WTC11 (cell line): ENCODE measurements at regions not wholly inside any gene's neighbourhood (a gene's known extent, or its start where the extent isn't known, plus 50 kb on each side); places are given as distances from the start of the nearest gene placed in this dataset.

Experiments used
- ATAC-seq: fragments of 200-7000 bp; cut with Tn5 transposase; 2 replicates; pipeline ENCODE4 v1.10.0; 2021; ENCODE audit warnings: mild to moderate bottlenecking, moderate library complexity
- CTCF ChIA-PET: fragments of 300-600 bp; sonication (Branson Sonifier 250); formaldehyde crosslinking; loops from one replicate; lab custom pipeline; 2021; ENCODE audit warnings: antibody characterized with exemption; lab: Charles Lee
- POLR2A ChIA-PET: fragments of 350-600 bp; sonication (Branson Sonifier 250); formaldehyde crosslinking; loops from one replicate; lab custom pipeline; 2021; ENCODE audit warnings: antibody characterized with exemption; lab: Charles Lee
- DNase-seq: peaks from one replicate; pipeline ENCODE4 v3.0.0; 2021; ENCODE audit warnings: low spot score
- H3K27ac Mint-ChIP-seq: 2 replicates; pipeline ENCODE4 v1.8.0; 2021; ENCODE audit warnings: mixed read lengths
- H3K27me3 Mint-ChIP-seq: 2 replicates; pipeline ENCODE4 v1.8.0; 2021; ENCODE audit warnings: low read depth, mild to moderate bottlenecking, moderate library complexity, mixed read lengths
- H3K36me3 Mint-ChIP-seq: 2 replicates; pipeline ENCODE4 v1.8.0; 2021; ENCODE audit warnings: mixed read lengths
- H3K4me1 Mint-ChIP-seq: 2 replicates; pipeline ENCODE4 v1.8.0; 2022; ENCODE audit warnings: mixed read lengths
- H3K4me3 Mint-ChIP-seq: 2 replicates; pipeline ENCODE4 v1.8.0; 2021; ENCODE audit warnings: mild to moderate bottlenecking, moderate library complexity, mixed read lengths
- H3K9me3 Mint-ChIP-seq: 2 replicates; pipeline ENCODE4 v1.8.0; 2021; ENCODE audit warnings: mixed read lengths
- AFF4 ChIP-seq: sonication (generic); formaldehyde crosslinking; IDR thresholded peaks from 2 replicates; pipeline ENCODE4 v1.8.1; 2023; ENCODE audit warnings: mild to moderate bottlenecking, missing genetic modification reagents, borderline replicate concordance
- CBFB ChIP-seq: sonication (generic); formaldehyde crosslinking; IDR thresholded peaks from 2 replicates; pipeline ENCODE4 v1.8.1; 2022; ENCODE audit warnings: mild to moderate bottlenecking, low read depth, missing genetic modification reagents
- CREB1 ChIP-seq: sonication (generic); formaldehyde crosslinking; IDR thresholded peaks from 2 replicates; pipeline ENCODE4 v1.8.0; 2023; ENCODE audit warnings: mild to moderate bottlenecking, missing genetic modification reagents
- CREM ChIP-seq: sonication (generic); formaldehyde crosslinking; IDR thresholded peaks from 2 replicates; pipeline ENCODE4 v1.8.1; 2022; ENCODE audit warnings: mild to moderate bottlenecking, missing genetic modification reagents, moderate library complexity
- ESRRA ChIP-seq: sonication (generic); formaldehyde crosslinking; IDR thresholded peaks from 2 replicates; pipeline ENCODE4 v1.8.1; 2022; ENCODE audit warnings: mild to moderate bottlenecking, missing genetic modification reagents, borderline replicate concordance
- FOXJ3 ChIP-seq: sonication (generic); formaldehyde crosslinking; IDR thresholded peaks from 2 replicates; pipeline ENCODE4 v1.9.0; 2021; ENCODE audit warnings: missing genetic modification reagents, mild to moderate bottlenecking, borderline replicate concordance
- GABPB1 ChIP-seq: sonication (generic); formaldehyde crosslinking; IDR thresholded peaks from 2 replicates; pipeline ENCODE4 v1.8.1; 2023; ENCODE audit warnings: mild to moderate bottlenecking, missing genetic modification reagents
- GRHL2 ChIP-seq: fragments of 250-450 bp; sonication (Bioruptor Pico); IDR thresholded peaks from 2 replicates; pipeline ENCODE4 v1.8.0; 2022; ENCODE audit warnings: mild to moderate bottlenecking, moderate library complexity; ENCODE audit not compliant: insufficient replicate concordance, severe bottlenecking
- IRF2 ChIP-seq: sonication (generic); formaldehyde crosslinking; IDR thresholded peaks from 2 replicates; pipeline ENCODE4 v1.8.0; 2022; ENCODE audit warnings: low read depth, missing genetic modification reagents, borderline replicate concordance
- JAZF1 ChIP-seq: fragments of 250-450 bp; sonication (Bioruptor Pico); IDR thresholded peaks from 2 replicates; pipeline ENCODE4 v1.9.0; 2021; ENCODE audit warnings: moderate library complexity, mild to moderate bottlenecking, inconsistent platforms
- MXD4 ChIP-seq: fragments of 250-450 bp; sonication (Bioruptor Pico); IDR thresholded peaks from 2 replicates; pipeline ENCODE4 v1.8.0; 2021; ENCODE audit warnings: mild to moderate bottlenecking, moderate library complexity, borderline replicate concordance
- MYBL2 ChIP-seq: sonication (generic); formaldehyde crosslinking; IDR thresholded peaks from 2 replicates; pipeline ENCODE4 v1.8.1; 2023; ENCODE audit warnings: mild to moderate bottlenecking, moderate library complexity, missing genetic modification reagents
- NR2C2 ChIP-seq: sonication (generic); formaldehyde crosslinking; IDR thresholded peaks from 2 replicates; pipeline ENCODE4 v1.8.0; 2022; ENCODE audit warnings: mild to moderate bottlenecking, missing genetic modification reagents
- RELA ChIP-seq: sonication (generic); formaldehyde crosslinking; IDR thresholded peaks from 2 replicates; pipeline ENCODE4 v1.8.1; 2022; ENCODE audit warnings: missing genetic modification reagents, mild to moderate bottlenecking, borderline replicate concordance
- ZBTB43 ChIP-seq: sonication (generic); formaldehyde crosslinking; IDR thresholded peaks from 2 replicates; pipeline ENCODE4 v1.8.1; 2023; ENCODE audit warnings: mild to moderate bottlenecking, missing genetic modification reagents
- ZNF423 ChIP-seq: fragments of 250-450 bp; sonication (Bioruptor Pico); IDR thresholded peaks from 2 replicates; pipeline ENCODE4 v2.1.2; 2022; ENCODE audit warnings: mild to moderate bottlenecking, moderate library complexity
- ZNF425 ChIP-seq: fragments of 250-450 bp; sonication (Bioruptor Pico); conservative IDR thresholded peaks from 2 replicates; pipeline ENCODE4 v1.9.0; 2021; ENCODE audit warnings: mild to moderate bottlenecking
- ZNF532 ChIP-seq: fragments of 250-450 bp; sonication (Bioruptor Pico); IDR thresholded peaks from 2 replicates; pipeline ENCODE4 v1.9.0; 2021; ENCODE audit warnings: mild to moderate bottlenecking, borderline replicate concordance

GRCh38 chr3:99565331-99565730 lies 73.1 kb upstream of the COL8A1 start (continued):
- TF ChIP-seq ZBTB43 (CRISPR knock-in tag) (no peak), CREM (CRISPR knock-in tag) (no peak)

GRCh38 chr3:99562990-99563607 lies 75.3 kb upstream of the COL8A1 start:
- Mint-ChIP-seq H3K4me1 (no peaks in the 10 kb centered on the region), H3K27ac (no peak overlapping the region), H3K9me3 (peaks cover 13% of the 10 kb centered on the region), H3K4me3 (no peak overlapping the region), H3K27me3 (no peaks in the 10 kb centered on the region), H3K36me3 (no peaks in the 10 kb centered on the region)
- TF ChIP-seq CREB1 (no peak), CBFB (no peak), ZNF425 (CRISPR knock-in tag) (no peak), GABPB1 (CRISPR knock-in tag) (no peak), ZNF423 (CRISPR knock-in tag) (no peak), MXD4 (no peak)
- no peak for ATAC-seq
- ChIA-PET POLR2A (no interaction called here), CTCF (interaction anchor here (1.4 to 1.5 kb wide), 2 partner anchors 12 to 64 kb away, joined by 3 to 5 read pairs; no protein-coding TSS in a partner anchor)
- no peak for DNase-seq

GRCh38 chr3:99562138-99562537 lies 76.3 kb upstream of the COL8A1 start:
- CTCF ChIA-PET, result interaction anchor here (0.6 to 1.5 kb wide), 3 partner anchors 11 to 63 kb away, joined by 3 to 5 read pairs (median 3); no protein-coding TSS in a partner anchor
- no peaks in the 10 kb centered on the region for H3K4me1 Mint-ChIP-seq
- H3K4me3 Mint-ChIP-seq, result no peak overlapping the region
- H3K27ac Mint-ChIP-seq, result no peak overlapping the region
- H3K36me3 Mint-ChIP-seq, result no peaks in the 10 kb centered on the region
- peak; percentile 76 for ATAC-seq
- H3K9me3 Mint-ChIP-seq, result peaks cover 22% of the 10 kb centered on the region
- H3K27me3 Mint-ChIP-seq, result no peaks in the 10 kb centered on the region
- POLR2A ChIA-PET, result no interaction called here
- peak; percentile 56 for DNase-seq
- TF ChIP-seq JAZF1 (CRISPR knock-in tag) (no peak), RELA (CRISPR knock-in tag) (no peak), MYBL2 (CRISPR knock-in tag) (no peak), GRHL2 (CRISPR knock-in tag) (no peak), NR2C2 (no peak), FOXJ3 (CRISPR knock-in tag) (no peak), IRF2 (CRISPR knock-in tag) (no peak), CREM (CRISPR knock-in tag) (no peak), ZBTB43 (CRISPR knock-in tag) (no peak), ZNF532 (CRISPR knock-in tag) (no peak), ESRRA (no peak), AFF4 (CRISPR knock-in tag) (no peak)
